GM18907 (cell line): ENCODE measurements at regions not wholly inside any gene's neighbourhood (a gene's known extent, or its start where the extent isn't known, plus 50 kb on each side); places are given as distances from the start of the nearest gene placed in this dataset.

Experiments
- ATAC-seq: cut with Tn5 transposase; IDR thresholded peaks from one replicate; pipeline ENCODE4 v1.9.1; 2021; ENCODE audit warnings: mild to moderate bottlenecking, moderate library complexity; ENCODE audit not compliant: unreplicated experiment

DNA sequence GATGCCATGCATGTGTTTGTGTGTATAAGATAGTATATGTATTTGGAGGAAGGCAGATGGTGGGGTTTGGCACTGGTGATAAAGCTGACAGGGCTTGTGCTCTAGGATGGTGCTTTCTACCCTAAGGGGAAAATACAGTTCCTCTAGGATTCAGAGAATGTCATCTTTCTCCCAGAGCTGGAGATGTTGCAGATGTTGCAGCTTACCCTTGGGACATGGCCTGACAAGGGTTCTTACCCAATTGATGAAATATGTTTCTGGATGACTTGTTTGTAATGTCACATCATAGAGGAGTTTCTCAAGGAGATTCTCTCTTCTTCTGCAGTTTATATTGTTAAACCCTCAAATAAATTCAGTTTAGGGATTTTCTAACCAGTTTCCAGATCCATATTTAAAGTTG lies 52.5 kb upstream of the PITX2 start:
- no peak for ATAC-seq

DNA sequence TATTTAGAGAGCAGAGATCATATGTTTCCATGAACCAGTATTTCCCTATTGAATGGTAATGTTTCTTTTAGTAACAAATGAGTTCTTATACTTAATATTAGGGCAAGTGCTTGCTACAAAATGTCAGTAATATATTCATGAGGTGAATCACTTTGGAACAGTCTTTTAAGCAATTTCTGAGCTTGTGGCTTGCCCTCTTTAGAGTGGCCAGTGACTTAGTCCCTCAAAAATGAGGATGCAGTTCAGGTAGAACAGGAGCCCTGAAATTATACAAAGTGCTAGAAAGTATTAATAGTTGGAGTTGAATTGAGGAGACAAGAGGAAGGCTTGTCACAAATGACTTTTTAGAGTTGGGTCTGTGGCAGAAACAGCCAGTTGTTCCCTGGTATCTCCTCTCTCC lies 53.4 kb upstream of the PITX2 start:
- ATAC-seq = no peak

DNA sequence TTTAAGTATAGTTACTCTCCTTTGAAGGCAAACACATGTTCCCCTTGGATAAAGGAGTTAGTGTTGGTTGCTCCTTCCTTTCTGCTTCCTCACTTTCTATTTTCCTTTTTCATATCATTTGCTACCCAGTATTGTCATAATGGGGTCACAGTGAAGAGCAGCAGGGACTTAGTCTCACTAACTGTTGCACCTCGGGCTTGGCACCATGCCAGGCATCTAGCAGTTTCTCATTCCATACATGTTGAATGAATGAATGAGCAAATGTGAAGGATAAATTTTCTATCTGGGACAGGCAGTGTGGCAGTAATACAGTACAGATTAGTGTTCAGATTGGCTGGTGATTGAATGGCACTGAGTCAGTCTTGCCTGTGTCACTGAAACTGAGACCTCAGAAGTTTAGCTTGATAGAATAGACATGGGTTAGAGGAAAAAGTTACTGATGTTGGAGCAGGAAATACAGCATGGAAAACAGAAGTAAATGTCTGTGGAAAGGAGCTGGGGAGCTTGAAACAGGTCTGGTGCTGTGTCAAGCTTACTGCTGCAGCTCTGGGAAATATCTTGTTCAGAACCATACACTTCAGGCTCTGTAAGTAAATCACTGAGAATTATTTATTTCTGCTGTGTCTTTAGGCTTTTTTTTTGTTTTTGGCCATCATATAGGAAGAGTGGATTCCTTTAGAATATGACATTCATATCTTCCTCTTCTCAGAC lies 55.8 kb upstream of the PITX2 start:
- ATAC-seq = no peak

DNA sequence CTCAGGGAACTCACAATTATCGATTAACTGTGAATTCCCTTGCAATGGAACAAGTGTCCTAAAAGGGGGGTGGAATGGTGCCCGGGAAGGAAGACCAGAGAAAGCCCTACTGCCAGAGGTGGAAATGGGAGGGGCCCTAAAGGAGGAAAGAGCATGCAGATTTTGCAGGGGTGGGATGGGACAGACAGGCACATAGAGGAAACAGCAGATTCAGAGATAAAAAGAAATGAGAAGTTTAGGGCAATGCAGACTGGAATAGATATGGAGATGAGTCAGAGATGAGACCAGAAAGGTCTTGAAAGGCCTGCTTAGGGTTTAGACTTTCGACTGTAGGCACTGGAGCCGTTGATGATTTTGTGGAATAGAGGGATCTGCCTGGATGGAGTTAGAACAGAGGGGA lies 57.4 kb upstream of the PITX2 start:
- ATAC-seq = no peak

DNA sequence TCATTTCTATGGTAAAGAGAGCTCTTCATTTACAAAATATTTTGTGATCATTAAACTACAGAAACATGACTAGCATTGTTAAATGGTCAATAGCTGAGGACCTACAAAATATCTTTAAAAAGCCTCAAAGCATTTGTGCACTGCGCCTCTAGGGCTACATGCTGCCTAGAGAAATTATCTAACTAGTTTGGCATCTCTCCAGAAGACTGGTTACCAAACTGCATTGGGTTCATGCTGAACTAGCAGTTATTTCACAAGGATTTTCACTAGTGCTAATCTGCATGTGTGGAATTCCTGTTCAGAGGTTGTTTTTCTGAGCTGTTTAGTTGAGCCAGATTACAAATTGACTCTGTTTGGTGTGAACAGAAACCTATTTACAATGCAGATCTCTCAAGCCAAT lies 58.5 kb upstream of the PITX2 start:
- ATAC-seq = no peak

DNA sequence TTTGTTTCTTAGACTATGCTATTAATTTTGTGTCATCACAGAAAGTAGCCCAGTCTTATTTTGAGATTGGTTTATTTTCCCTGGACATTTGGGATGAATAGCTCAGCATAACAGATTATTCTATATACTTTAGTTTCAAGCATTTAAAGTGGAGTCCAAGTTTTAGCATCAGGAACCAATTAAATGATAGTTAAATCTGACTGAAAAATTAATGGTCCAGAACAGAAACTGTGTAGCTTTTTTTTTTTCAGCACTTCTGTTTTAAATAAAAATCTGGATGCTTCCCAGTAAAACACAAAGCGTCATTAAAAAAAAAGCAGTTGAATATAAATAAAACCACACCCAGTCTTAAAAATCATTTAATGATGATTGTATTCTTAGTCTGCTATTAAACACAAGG lies 59.4 kb upstream of the PITX2 start:
- ATAC-seq = no peak

DNA sequence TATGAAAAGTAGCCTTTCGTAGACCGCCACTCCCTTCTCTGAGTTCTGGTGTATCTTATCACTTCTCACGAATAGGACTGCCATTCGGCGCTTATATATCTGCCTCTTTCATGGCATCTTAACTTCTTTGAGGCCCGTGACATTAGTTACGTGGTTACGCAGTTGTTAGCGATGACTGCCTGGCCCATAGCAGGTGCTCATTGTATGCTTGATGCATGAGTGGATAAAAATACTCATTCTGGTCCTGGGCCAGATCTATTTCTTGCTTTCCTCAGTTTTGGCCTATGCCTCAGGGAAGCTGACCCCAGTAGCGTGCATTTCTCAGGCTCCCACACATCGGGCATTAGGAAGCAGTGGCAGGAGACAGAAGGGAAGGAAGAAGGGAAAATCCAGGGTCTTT lies 60.7 kb upstream of the PITX2 start:
- ATAC-seq = no peak

DNA sequence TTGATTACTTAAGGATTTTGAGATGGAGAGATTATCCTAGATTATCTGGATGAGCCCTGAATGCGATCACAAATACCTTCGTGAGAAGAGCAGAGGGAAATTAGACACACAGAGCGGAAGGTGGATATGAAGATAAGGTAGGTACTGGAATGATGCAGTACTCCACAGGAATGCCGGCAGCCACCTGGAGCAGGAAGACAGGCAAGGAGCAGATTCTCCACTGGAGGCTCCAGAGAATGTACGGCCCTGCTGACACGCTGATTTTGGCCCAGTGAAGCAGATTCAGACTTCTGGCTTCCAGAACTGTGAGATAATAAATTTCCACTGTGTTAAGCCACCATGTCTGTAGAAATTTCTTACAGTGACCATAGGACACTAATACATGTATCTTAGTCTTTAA lies 79.4 kb upstream of the PITX2 start:
- no peak for ATAC-seq

DNA sequence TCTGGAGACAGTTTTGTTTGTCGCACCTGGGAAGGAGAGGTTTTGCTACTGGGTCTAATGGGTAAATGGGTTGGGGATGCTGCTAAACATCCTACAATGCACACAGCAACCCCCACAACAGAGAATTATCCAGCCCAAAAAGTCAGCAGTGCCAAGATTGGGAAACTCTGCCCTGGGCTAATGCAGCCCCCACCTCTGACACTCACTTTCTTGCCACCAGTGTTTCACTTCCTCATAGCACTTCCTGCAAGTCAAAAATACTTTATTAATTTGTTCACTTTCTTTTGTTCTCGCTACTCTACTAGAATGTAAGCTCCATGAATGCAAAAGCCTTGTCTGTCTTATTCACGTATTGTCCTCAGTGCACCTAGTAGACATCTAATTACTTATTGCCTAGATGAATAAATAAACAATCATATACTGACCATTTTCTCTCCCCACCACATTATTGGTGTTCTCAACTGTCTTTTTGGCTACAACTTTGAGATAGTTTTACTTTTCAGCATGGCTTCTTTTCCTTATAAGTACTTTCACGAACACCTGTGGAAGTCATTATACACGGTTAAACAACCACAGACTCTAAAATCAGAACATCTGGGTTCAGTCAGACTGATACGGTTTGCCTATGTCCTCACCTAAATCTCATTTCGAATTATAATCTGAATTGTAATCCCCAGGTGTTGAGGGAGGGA lies 82.0 kb upstream of the PITX2 start:
- ATAC-seq = peak; percentile 91

DNA sequence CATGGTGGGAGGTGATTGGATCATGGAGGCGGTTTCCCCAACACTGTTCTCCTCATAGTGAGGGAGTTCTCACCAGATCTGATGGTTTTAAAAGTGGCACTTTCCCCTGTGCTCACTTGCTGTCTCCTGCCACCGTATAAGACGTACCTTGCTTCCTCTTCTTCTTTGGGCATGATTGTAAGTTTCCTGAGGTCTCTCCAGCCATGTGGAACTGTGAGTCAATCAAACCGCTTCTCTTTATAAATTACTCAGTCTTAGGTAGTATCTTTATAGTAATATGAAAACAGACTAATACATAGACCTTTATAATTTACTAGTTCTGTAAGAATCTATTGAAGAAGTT lies 82.5 kb upstream of the PITX2 start:
- ATAC-seq = peak; percentile 25

DNA sequence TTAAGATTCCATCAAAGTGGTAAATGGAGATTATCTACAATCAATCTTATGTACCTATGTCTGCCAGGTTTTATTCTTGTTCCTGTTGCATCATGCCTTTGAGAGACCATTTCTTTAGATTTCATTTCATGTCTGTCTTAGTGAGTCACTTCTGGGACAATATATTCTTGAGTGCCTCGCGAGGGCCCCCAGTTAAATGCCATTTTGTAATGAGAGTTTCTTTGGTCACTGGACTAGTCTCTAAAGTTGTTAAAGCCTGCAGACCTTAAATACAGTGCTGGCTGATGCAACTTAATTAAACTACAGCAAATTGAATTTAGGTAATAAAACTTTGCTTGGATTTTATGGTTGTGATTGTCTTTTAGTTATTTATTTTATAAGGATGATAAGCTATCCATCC lies 87.2 kb upstream of the PITX2 start:
- no peak for ATAC-seq

DNA sequence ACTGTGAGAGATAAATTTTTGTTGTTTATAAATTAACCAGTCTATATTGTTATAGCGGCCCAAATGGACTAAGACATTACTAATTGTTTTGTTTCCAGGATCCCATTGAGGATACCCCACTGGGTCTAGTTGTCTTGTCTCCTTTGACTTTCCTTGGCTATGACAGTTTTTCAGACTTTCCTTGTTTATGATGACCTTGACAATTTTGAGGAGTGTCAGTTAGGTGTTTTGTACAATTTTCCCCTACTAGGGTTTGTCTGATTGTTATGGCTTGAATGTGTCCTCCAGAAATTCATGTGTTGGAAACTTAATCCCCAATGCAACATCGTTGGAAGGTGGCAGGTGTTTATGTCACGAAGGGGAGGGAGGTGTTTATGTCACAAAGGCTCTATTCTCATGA lies 89.6 kb upstream of the PITX2 start:
- ATAC-seq = no peak

DNA sequence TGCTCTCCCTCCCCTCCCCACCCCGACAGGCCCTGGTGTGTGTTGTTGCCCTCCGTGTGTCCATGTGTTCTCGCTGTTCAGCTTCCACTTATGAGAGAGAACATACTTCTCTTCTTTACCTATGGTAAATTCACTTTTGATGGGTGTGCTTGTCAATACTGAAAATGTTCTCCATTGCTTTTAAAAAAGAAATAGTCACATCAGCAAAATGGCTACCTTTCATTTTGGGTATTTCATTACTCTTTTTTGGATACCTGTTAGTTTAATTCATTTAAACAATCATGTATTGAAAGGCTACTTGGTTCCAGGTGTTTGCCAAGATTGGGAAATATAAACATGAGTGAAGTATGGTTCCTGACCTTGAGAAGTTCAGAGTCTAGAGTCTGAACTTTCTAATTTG lies 107.4 kb upstream of the PITX2 start:
- ATAC-seq = no peak

DNA sequence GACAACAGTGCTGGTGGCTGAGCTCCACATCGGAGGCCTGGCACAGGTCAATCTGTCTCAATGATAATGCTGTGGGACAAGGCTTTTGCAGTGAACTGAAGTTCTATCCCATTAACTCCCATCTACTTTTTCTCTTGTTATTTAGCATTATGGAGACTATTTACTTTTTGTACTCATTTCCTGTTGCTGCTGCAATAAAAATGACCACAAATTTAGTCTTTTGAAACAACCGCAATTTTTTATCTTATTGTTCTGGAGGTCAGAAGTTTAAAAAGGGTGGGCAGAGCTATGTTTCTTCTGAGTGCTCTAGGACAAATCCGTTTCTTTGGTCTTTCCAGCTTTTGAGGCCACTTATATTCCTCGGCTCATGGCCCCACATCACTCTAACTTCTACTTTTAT lies 111.0 kb upstream of the PITX2 start:
- no peak for ATAC-seq

DNA sequence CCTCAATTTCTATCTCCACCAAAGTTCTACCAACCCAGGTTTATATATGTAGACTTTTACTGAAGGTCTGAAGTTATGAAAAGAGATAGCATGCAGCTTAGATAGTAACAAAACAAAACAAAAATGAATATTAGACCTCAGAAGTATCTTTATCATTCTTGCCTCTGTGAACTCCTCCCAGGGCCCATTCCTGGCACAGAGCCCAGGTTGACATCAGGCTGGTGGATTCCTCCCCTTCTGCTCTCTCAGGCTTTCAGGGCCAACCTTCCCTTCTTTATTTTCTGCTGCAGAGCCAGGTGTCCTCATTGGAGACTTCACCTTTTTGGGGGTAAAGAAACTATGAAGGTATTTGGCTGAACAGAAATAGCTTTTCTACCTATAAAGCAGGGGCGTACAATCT lies 112.8 kb upstream of the PITX2 start:
- ATAC-seq = no peak

DNA sequence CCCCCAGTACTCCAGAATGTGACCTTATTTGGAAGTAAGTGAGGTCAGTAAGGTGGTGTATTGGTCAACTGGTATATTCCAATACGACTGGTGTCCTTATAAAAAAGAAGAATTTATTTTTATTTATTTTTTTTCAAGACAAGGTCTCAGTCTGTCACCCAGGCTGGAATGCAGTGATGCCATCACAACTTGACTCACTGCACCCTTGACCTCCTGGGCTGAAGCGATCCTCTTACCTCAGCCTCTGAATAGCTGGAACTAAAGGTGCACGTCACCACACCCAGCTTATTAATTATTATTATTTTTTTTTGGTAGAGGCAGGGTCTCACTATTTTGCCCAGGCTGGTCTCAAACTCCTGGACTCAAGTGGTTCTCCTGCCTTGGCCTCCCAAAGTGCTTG lies 115.1 kb upstream of the PITX2 start:
- no peak for ATAC-seq

DNA sequence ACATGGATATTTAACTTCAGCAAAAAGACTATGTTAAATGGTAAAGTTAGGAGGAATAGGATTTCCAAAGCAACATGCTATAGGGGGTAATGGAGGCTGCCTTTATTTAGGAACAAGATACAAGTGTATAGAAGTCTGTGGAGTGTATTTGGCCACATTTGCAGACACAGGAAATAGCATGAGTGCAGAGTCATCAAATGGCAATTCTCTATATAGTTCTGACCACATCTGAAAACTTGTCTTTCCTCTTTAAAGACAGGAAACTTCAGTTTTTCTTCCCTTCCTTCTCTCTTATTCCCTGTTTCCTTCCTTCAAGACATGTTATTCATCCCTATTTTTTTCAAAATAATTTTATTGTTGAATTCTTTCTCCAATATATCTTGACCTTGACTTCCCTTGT lies 119.3 kb upstream of the PITX2 start:
- ATAC-seq = no peak

DNA sequence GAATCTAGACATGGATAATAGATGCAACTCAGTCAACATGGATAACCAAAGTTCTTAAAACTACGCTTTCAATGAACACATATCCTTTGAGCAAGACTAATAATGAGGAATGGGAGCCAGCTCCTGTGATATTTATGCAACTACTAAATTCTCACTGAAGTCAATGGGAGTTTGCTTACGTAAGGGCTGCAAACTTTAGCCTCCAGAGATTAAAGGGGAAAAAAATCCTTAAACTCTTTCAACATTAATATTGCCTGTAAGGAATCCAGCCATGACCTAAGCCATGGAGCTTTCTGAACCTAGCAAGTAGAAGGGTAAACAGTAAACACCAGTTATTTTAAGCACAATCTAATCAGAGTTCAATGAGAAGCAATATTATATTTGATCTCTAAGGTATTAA lies 125.2 kb upstream of the PITX2 start:
- no peak for ATAC-seq

DNA sequence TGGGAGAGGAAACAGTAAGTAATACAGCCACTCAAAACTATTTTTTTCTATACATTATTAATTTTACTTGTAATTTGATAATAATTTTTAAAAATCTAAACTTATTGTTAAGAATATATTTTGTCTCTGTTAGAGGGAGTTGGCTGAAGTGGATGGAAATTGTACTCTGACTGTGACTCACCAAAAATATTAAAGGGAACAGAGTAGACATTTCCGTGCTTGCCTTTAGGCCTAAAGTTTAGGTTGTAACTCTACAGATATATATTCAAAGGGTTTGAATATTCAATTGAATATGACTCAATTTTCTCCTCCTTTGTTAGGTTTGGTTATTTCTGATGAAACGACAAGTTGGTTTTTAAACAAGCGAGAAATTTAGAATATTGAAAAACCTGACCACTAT lies 128.3 kb upstream of the PITX2 start:
- ATAC-seq = no peak

DNA sequence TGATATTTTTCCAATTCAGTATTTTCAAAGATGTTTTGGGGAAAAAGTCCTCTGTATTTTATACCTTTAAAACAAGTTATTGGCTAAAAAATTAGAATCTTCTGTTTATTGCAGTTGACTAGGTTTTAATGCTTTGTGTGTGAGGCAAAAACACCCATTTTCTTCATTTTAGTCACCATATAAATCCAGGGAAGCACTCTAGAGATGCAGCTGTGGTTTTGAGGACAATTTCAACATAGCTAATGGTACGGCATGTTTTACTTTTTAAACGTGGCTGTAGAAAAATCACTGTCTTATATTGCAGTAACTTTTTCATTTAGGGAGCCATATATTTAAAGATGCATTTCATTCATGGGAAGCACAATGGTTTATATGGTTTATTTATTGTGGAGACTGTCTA lies 129.1 kb upstream of the PITX2 start:
- no peak for ATAC-seq

DNA sequence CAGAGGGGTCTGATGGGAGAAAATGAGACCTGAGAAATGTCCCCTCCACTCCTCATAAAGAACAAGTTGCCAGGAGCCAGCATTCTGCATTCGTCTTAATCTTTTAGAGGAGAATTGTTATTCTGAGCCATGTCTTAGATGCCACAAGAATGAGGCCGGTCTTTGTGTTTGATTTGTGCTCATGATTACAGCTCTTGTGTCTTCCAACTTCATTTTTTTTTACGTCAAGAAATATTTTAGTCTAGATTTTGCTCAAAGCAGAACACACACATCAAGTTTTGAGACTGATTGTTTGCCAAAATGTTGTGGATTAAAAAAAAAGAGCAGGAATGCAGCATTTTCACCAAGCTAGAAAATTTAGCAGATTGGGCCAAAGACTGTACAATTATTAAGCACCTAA lies 130.6 kb upstream of the PITX2 start:
- ATAC-seq = no peak

DNA sequence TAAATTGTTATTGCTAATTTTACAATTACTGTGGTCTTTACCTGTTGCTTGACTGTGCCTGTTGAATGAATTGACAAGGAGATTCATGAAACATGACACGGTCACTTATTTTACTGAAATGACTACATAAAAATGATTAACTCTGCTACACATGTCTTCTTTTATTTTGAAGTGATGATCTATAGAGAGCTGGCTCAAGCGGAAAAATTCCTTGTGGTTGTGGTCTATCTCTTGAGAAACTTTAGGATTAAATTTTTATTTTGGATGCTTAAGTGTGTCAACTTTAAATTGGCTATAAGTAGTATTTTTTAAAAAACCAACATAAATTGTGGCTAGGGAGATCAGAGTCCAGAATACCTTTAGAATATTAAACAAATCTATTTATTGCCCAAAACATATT lies 131.8 kb upstream of the PITX2 start:
- no peak for ATAC-seq

DNA sequence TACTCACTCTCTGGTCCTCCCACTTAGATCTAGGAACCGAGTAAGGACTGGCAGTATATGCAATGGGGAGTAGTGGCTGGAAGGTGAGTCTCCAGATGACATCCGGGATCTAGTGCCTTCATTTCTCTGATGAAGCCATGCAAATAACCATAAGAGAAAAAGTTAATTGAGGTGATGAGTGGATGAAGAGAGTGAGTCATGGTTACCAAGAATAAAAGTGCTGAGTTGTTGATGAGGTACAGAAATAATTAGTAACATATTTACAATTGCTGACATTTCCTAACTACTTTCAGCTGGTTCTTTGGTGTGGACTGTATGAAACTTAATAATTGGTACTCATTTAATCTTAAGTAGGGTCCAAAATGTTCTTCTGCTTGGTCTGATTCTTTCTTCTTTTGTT lies 146.7 kb upstream of the PITX2 start:
- no peak for ATAC-seq
